ENCODE measurements at regions not wholly inside any gene's neighbourhood (a gene's known extent, or its start where the extent isn't known, plus 50 kb on each side); places are given as distances from the start of the nearest gene placed in this dataset.
"Not testable (repeated sequence)": the region's sequence is repeated elsewhere in the genome, so short reads cannot be mapped to it uniquely, and the experiment has no call there.

DNA sequence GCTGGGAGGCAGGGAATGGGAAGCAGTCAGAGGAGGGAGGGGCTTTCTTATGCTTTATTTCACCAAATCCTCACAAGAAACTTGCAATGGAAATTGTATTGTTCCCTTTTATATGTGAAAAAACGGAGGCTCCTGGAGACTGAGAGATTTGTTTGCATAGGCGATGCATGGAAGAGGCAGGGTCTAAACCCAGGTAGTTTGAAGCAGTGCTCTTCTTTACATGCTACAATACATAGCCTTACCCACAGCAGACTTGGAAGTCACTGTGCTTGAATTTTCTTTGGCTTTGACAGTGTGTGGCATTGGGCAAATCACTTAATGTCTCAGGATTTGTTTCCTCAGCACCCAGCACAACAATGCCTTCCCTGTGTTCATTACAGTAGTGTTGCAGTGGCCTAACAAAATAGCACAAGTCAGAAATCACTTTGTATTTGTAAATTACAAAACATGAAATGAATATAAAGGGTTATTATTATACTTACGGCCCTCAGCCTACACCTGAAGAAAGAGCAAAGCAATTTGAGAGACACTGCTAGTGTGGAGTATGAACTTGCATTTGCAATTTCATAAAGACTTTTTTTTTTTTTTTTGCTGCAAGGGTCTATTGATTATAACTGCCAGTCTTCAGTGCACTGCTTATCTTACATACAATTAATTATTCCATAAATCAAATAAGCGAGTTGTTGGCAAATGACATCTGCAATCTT, 646.4 kb upstream of the KCNMB2 start:
- Histone ChIP-seq H3K4me3 (no peak overlapping the region), H3K27me3 (no peaks in the 10 kb centered on the region), H3K27ac (no peak overlapping the region), H3K4me1 (peaks cover 13% of the 10 kb centered on the region), H3K36me3 (ENCODE audit: low read depth, missing control alignments) (no peaks in the 10 kb centered on the region), H3K9me3 (no peaks in the 10 kb centered on the region)
- 92 to 98% methylated on average over 4 of the region's 4 CpGs for WGBS, 2 donors
- intact Hi-C loops (cut with DNase I; ENCODE audit: low total_unique reads) = no loop called here
- TF ChIP-seq CTCF (IDR thresholded peaks at IDR 0.05) (no peak), POLR2A (IDR thresholded peaks at IDR 0.05) (no peak)
- DNase-seq = no peak

- TF ChIP-seq CTCF (IDR thresholded peaks at IDR 0.05) (no peak), POLR2A (IDR thresholded peaks at IDR 0.05) (no peak)
- H3K27me3 ChIP-seq = no peaks in the 10 kb centered on the region
Measured at GRCh38 chr3:177890359-177890683, 645.9 kb upstream of the KCNMB2 start.

GRCh38 chr3:177891569-177891968, 644.7 kb upstream of the KCNMB2 start:
- peaks cover 13% of the 10 kb centered on the region for H3K4me1 ChIP-seq
- H3K27ac ChIP-seq; DNase-seq; H3K9me3 ChIP-seq; intact Hi-C loops (cut with DNase I; ENCODE audit: low total_unique reads); H3K27me3 ChIP-seq; H3K4me3 ChIP-seq; H3K36me3 ChIP-seq (ENCODE audit: low read depth, missing control alignments): not testable (repeated sequence)
- 75% methylated on average over 9 to 21 of the region's 29 CpGs for WGBS, 2 donors

More at GRCh38 chr3:177890359-177890683, 645.9 kb upstream of the KCNMB2 start:
- Histone ChIP-seq H3K36me3 (ENCODE audit: low read depth, missing control alignments) (no peaks in the 10 kb centered on the region), H3K4me1 (peaks cover 13% of the 10 kb centered on the region), H3K27ac (no peak overlapping the region), H3K9me3 (no peaks in the 10 kb centered on the region), H3K4me3 (no peak overlapping the region)
- DNase-seq = no peak
- WGBS, 2 donors = 65 to 78% methylated on average over 2 of the region's 2 CpGs
- intact Hi-C loops (cut with DNase I; ENCODE audit: low total_unique reads) = no loop called here

DNA sequence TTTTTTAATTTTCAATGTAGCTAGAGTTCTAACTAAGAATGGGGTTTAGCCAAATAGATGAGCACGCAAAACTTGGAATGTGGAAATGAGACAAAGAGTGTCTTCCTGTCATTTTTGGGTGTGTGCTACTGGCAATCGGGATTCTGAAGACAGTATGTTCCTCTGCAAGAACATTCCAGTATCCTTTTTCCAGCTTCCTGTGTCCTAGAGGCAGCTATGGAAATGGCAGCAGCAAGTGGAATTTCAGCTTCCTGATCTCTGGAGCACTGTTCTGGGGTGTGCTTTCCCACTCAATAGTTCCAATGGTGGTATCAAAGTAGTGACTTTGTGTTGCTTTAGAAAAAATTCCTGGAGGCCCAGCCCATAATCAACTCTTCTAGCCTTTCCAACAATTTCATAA, 642.9 kb upstream of the KCNMB2 start:
- no peaks in the 10 kb centered on the region for H3K27me3 ChIP-seq
- 30 to 41% methylated on average over 2 of the region's 2 CpGs for WGBS, 2 donors
- peak; percentile 27 for DNase-seq
- peaks cover 3% of the 10 kb centered on the region for H3K9me3 ChIP-seq
- intact Hi-C loops (cut with DNase I; ENCODE audit: low total_unique reads) = no loop called here
- no peak overlapping the region for H3K27ac ChIP-seq
- H3K4me1 ChIP-seq = peaks cover 13% of the 10 kb centered on the region
- no peak overlapping the region for H3K4me3 ChIP-seq
- H3K36me3 ChIP-seq (ENCODE audit: low read depth, missing control alignments) = no peaks in the 10 kb centered on the region
- TF ChIP-seq POLR2A (IDR thresholded peaks at IDR 0.05) = no peak
- TF ChIP-seq CTCF (IDR thresholded peaks at IDR 0.05) = peak in 1 of 3 experiments; percentile 51

DNA sequence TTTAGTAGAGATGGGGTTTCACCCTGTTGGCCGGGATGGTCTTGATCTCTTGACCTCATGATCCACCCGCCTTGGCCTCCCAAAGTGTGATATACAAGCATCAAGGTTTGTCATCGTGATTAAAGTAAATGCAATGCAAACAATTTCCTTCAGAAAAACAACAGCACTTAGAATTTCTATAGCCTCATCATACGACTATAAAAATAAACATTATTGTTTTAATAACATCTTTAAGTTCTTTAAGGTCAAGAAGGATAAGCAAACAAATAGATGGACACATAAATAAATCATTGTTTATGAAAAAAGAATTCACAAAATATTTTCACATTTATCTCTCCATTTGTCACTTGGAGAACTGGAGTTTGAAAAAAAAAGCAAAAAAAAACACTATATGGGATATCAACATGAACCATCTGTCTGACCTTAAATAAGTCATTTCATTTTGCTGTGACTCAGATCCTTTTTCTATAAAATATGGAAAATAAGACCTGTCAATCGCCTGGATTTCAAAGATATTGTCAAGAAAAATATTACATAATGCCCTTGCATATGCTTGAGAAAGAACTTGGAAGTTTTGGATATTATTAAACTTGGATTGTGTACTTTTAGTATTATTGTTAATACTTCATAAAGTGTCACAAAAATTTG, 642.0 kb upstream of the KCNMB2 start:
- H3K27ac ChIP-seq = no peak overlapping the region
- no peaks in the 10 kb centered on the region for H3K36me3 ChIP-seq (ENCODE audit: low read depth, missing control alignments)
- H3K27me3 ChIP-seq = no peaks in the 10 kb centered on the region
- TF ChIP-seq POLR2A (IDR thresholded peaks at IDR 0.05) = no peak
- no peak for TF ChIP-seq CTCF (IDR thresholded peaks at IDR 0.05)
- peaks cover 13% of the 10 kb centered on the region for H3K4me1 ChIP-seq
- peaks cover 3% of the 10 kb centered on the region for H3K9me3 ChIP-seq
- no peak for DNase-seq
- WGBS, 2 donors = 88 to 89% methylated on average over 5 of the region's 5 CpGs
- H3K4me3 ChIP-seq = no peak overlapping the region
- intact Hi-C loops (cut with DNase I; ENCODE audit: low total_unique reads) = no loop called here

All from testis (tissue), 2 donors.